C1 segment of cervical spinal cord (tissue), 14 donors: ENCODE measurements at regions not wholly inside any gene's neighbourhood (a gene's known extent, or its start where the extent isn't known, plus 50 kb on each side); places are given as distances from the start of the nearest gene placed in this dataset.
A peak's percentile ranks its signal among the peaks of the same experiment; 100 is the strongest.
"Not testable (repeated sequence)": the region's sequence is repeated elsewhere in the genome, so short reads cannot be mapped to it uniquely, and the experiment has no call there.

Experiments used
- DNase-seq, 14 donors: peaks; one replicate each; lab custom pipeline; 2025; lab: John Stamatoyannopoulos, UW

GRCh38 chr12:46493150-46493833, 120.7 kb upstream of the SLC38A2 start:
- no peak for DNase-seq

- DNase-seq, result no peak
These were observed 120.0 kb upstream of the SLC38A2 start for GRCh38 chr12:46492471-46493085.

DNA sequence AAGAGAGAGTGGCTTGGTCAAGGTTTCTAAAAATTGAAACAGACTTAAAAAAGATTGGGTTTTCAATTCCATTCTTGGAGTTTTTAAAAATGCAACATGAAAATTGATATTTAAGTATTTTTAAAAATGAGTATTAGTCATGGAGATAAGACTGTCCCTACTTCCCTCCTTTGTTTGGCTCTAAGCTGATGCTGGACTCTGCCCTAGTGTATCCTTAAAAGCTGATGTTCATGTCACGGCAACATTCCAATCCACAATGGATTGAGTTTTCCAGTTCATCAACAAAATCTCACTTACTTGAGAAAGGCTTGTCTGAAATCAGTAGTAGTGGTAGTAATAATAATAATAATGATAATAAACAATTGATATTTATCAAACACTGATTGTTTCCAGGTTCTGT, 119.0 kb upstream of the SLC38A2 start:
- DNase-seq, result no peak

GRCh38 chr12:46490635-46491034, 118.1 kb upstream of the SLC38A2 start:
- DNase-seq, result no peak

- no peak for DNase-seq
These were observed 117.4 kb upstream of the SLC38A2 start for GRCh38 chr12:46489951-46490388.

DNA sequence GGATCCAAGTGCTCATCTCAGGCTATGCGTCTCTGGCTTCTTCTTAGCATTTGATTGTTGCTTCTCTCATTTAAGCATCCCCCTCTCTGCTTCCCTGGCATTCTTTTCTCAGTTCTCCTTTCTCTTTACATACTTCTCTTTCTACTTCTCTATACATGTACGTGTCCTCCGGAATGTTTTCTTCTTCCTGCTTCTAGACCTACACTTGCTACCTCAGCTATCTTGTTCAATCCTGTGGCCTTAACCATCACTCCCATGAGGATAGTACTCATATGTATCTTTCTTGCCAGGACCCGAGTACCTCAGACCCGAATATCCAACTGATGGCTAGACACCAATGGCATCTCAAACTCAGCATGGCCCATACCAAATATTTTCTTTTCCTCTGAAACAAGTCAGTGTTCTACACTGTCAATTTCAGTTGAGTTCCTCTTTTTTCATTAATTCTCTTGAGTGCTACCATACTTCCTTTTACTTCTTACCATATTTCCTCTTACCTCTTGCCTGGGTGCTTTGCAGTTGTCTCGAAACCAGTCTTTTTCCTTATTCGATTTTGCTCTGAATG, 115.1 kb upstream of the SLC38A2 start:
- no peak for DNase-seq

GRCh38 chr12:46486588-46486987, 114.0 kb upstream of the SLC38A2 start:
- DNase-seq, result no peak

DNA sequence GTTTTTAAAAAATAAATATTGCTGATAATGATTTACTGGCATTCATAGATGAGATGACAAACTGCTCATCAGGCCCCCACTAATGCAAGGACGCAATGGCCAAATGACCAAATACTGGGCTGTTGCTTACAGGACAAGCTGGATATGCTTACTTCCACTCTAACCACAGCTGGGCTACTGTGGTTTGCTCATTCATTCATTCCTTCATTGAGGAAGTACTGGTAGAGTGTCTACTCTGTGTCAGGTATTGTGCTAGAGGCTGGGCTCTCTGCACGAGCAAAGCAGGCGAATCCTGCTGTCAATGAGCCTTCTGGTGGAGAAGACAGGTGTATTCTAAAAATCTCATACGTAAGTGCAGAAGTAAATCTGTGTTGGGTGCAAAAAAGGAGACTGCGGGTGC, 113.3 kb upstream of the SLC38A2 start:
- no peak for DNase-seq

GRCh38 chr12:46484396-46485061, 112.0 kb upstream of the SLC38A2 start:
- DNase-seq, result no peak

GRCh38 chr12:46483572-46484395, 111.2 kb upstream of the SLC38A2 start:
- no peak for DNase-seq

DNA sequence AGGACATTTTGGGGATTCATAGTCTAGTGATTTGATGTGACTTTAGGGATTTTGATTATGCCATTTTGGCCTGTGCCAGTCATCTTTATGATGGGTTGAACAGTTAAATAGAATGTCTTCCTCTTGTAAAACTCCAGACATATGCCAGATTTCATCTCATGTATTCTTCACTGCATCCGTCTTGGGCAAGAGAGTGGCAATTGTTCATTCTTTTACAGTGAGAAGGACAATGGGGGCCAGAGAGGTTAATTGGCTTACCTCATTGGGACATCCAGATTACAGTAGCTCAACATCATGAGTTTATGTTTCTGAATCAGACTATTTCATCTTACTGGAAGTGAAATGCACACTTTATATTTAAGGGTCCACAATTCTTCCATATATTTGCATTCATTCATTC, 108.2 kb upstream of the SLC38A2 start:
- no peak for DNase-seq

DNA sequence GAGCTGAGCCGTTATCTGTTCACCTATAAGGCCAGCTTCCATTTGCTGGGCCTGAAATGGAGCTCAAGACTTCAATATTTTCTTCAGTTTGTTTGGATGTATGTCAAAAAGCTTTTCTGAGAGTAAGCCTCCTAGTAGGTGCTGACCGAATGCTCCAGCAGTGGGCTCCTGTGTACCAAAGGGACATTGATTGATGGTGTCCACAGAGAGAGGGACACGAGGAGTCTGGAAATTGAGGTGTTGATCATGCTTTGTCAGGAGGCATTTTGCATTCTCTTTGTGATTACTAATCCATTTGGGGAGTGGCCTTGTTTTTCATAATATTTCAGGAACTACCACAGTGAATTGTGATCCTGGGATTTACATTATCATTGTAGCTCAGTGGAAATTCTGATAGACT, 107.7 kb upstream of the SLC38A2 start:
- no peak for DNase-seq

DNA sequence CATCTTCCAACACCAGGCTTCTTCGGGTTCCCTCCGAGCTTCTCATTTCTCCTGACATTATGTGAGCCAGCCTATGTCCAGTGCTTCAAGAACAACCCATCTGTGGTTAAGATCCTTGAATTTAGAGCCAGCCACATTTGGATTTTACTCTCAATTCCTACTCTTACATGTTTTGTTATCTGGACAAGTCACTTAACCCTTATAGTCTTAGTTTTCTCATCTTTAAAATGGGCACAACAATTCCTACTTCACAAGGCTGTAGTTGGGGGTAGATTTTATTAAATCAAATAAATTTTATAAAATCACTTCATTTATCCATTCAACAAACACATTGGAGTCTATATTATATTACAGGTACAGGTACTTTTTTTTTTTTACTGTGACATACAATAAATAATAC, 105.5 kb upstream of the SLC38A2 start:
- DNase-seq, result no peak

- no peak for DNase-seq
These were observed 105.0 kb upstream of the SLC38A2 start for GRCh38 chr12:46477541-46477940.

- no peak for DNase-seq
These were observed 103.5 kb upstream of the SLC38A2 start for GRCh38 chr12:46475972-46476645.

- not testable (repeated sequence) for DNase-seq
These were observed 101.8 kb upstream of the SLC38A2 start for GRCh38 chr12:46474385-46474784.

- DNase-seq, result peak in 1 of 14 donors; percentile 6
These were observed 101.2 kb upstream of the SLC38A2 start for GRCh38 chr12:46473634-46474329.

- DNase-seq, result no peak
These were observed 100.5 kb upstream of the SLC38A2 start for GRCh38 chr12:46472893-46473633.

DNA sequence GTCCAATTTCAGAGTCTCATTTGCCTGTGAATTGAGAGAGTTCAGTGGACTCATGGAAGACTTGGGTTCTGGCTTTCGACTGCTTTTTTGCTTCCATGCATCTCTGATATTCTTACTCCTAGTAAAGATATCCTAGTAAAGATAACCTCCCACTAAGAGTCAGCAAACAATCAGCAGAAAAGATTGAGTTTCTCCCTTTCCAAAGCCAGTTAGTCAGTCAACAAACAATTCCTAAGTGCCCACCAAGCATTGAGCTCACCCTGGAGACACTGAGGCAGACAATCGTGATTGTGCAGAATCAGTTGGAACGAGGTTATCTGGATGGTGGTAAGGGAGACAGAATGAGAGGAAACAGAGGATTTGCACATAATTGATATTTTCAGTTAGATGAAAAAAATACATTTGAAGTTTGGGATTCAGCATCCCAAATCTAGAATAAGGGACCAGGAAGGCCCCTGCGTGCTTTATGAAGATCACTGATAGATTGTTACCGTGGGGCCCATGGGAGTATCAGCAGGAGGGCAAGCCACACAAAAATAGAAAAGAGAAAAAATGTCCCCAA, 99.7 kb upstream of the SLC38A2 start:
- no peak for DNase-seq
